BE2C (cell line): ENCODE measurements at regions not wholly inside any gene's neighbourhood (a gene's known extent, or its start where the extent isn't known, plus 50 kb on each side); places are given as distances from the start of the nearest gene placed in this dataset.

Experiments
- DNase-seq: peaks from one replicate; pipeline ENCODE4 v3.0.0-alpha.2; 2020
- H3K27me3 ChIP-seq: fragments of 250-450 bp; sonication (Bioruptor Pico); 2 replicates; pipeline ENCODE4 v1.5.1; 2020; ENCODE audit warnings: mild to moderate bottlenecking
- H3K36me3 ChIP-seq: fragments of 250-450 bp; sonication (Bioruptor Pico); 2 replicates; pipeline ENCODE4 v1.5.1; 2020; ENCODE audit warnings: mild to moderate bottlenecking
- H3K4me1 ChIP-seq: fragments of 250-450 bp; sonication (Bioruptor Pico); 2 replicates; pipeline ENCODE4 v1.5.1; 2020
- H3K4me3 ChIP-seq: 2 replicates; pipeline ENCODE4 v1.5.1; 2011; ENCODE audit warnings: low read depth, low read length
- H3K9me3 ChIP-seq: fragments of 250-450 bp; sonication (Bioruptor Pico); 2 replicates; pipeline ENCODE4 v1.5.1; 2020
- TF ChIP-seq, protein P1 (sequence below): IDR thresholded peaks from 2 replicates; pipeline ENCODE4 v1.5.1; 2012; ENCODE audit warnings: mild to moderate bottlenecking, low read depth, low read length

DNA sequence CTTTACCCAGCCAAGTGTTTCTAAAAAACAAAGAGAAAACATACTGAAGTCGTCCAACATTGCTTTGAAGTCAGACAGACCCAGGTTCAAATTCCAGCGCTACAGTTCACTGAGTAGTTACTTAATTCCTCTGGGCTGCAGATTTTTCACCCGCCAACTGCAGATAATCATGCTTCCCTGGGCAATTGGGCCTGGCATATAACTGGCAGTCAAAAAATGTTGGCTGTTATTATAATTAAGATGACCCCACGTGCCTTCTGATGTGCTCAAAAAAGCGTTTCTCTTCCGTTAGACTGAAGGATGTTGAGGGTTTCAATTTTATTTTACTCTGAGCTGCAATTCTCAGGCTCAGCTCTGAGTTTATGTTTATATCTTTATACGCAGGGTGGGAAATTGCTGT is 156.1 kb upstream of the CITED2 start:
- DNase-seq = no peak
- TF ChIP-seq, protein P1, sequence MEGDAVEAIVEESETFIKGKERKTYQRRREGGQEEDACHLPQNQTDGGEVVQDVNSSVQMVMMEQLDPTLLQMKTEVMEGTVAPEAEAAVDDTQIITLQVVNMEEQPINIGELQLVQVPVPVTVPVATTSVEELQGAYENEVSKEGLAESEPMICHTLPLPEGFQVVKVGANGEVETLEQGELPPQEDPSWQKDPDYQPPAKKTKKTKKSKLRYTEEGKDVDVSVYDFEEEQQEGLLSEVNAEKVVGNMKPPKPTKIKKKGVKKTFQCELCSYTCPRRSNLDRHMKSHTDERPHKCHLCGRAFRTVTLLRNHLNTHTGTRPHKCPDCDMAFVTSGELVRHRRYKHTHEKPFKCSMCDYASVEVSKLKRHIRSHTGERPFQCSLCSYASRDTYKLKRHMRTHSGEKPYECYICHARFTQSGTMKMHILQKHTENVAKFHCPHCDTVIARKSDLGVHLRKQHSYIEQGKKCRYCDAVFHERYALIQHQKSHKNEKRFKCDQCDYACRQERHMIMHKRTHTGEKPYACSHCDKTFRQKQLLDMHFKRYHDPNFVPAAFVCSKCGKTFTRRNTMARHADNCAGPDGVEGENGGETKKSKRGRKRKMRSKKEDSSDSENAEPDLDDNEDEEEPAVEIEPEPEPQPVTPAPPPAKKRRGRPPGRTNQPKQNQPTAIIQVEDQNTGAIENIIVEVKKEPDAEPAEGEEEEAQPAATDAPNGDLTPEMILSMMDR = no peak
- H3K36me3 ChIP-seq = no peaks in the 10 kb centered on the region
- no peaks in the 10 kb centered on the region for H3K27me3 ChIP-seq
- H3K4me3 ChIP-seq = no peak overlapping the region
- no peaks in the 10 kb centered on the region for H3K4me1 ChIP-seq
- no peaks in the 10 kb centered on the region for H3K9me3 ChIP-seq

DNA sequence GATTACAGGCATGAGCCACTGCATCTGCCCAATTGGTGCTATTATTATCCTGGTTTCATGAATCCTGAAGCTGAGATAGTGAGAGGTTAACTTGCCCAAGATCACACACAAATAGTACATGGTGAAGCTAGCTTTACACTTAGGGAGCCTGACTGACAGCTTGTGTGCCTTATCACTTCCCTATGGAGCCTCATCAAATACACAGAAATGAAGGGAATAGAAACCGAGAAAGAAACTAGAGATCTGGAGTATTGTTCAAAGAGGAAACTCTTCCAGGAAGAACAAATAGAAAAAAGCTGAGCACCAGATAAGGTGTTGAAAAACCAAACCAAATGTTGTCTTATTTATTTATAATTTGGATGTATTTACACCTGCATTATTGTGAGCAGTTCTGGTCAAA is 155.0 kb upstream of the CITED2 start:
- Histone ChIP-seq H3K27me3 (no peaks in the 10 kb centered on the region), H3K4me3 (no peak overlapping the region), H3K4me1 (no peaks in the 10 kb centered on the region), H3K36me3 (no peaks in the 10 kb centered on the region), H3K9me3 (no peaks in the 10 kb centered on the region)
- DNase-seq = no peak
- TF ChIP-seq, protein P1 = no peak

DNA sequence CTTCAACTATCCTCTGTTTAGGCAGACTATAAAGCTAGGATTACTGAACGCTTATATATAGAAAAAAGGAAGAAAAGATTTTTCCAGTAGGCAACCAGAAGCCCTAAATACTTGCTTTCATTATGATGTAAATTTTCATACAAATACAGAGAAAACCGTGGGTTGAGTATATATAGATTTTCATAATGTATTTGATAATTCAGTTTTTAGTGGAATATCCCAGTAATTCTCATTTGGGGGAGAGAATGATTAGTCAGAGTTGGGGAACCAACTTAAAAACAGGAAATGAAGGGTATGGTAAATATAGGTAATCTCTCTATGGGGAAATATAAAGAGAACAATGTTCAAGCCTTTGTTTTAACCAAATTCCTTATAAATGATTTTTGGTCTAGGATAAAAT is 154.0 kb upstream of the CITED2 start:
- TF ChIP-seq, protein P1 = no peak
- H3K9me3 ChIP-seq = no peaks in the 10 kb centered on the region
- no peaks in the 10 kb centered on the region for H3K36me3 ChIP-seq
- DNase-seq = no peak
- no peak overlapping the region for H3K4me3 ChIP-seq
- H3K4me1 ChIP-seq = no peaks in the 10 kb centered on the region
- H3K27me3 ChIP-seq = no peaks in the 10 kb centered on the region

DNA sequence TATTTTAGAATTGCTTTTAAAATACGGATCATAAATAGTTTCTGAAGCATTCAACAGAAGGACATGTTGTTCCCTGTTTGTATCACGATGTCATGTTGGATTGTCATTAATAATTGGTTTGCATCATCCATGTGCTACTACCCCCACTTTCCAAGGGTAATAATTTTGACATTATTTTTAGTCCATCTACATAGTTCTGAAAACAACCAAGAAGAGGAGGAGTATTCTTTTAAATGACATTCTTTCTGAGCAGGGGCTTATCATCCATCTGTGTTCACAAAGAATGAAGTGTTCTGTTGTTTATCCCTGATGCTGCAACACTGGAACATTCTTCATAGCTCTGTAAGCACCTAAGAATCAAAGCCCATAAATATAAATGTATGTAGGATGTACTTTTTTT is 151.0 kb upstream of the CITED2 start:
- Histone ChIP-seq H3K27me3 (no peaks in the 10 kb centered on the region), H3K4me1 (no peaks in the 10 kb centered on the region), H3K36me3 (no peaks in the 10 kb centered on the region), H3K9me3 (no peaks in the 10 kb centered on the region), H3K4me3 (no peak overlapping the region)
- TF ChIP-seq, protein P1 = no peak
- DNase-seq = no peak

DNA sequence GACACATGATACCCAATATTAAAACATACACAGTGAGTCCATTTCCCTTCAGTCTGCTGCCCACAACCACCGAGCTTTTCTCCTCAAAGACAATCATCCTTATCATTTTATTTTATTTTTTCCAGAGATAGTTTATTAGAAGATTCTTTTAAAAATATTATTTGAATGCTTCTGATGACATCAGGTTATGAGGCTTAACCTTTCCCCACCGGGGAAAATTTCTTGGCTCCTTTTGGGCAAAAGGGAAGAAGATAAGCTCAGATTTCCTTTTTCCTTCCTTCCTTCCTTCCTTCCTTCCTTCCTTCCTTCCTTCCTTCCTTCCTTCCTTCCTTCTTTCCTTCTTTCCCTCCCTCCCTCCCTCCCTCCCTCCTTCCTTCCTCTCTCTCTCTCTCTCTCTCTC is 149.5 kb upstream of the CITED2 start:
- no peak for DNase-seq
- Histone ChIP-seq H3K36me3 (no peaks in the 10 kb centered on the region), H3K27me3 (no peaks in the 10 kb centered on the region), H3K9me3 (no peaks in the 10 kb centered on the region), H3K4me3 (no peak overlapping the region), H3K4me1 (no peaks in the 10 kb centered on the region)
- TF ChIP-seq, protein P1 = no peak

DNA sequence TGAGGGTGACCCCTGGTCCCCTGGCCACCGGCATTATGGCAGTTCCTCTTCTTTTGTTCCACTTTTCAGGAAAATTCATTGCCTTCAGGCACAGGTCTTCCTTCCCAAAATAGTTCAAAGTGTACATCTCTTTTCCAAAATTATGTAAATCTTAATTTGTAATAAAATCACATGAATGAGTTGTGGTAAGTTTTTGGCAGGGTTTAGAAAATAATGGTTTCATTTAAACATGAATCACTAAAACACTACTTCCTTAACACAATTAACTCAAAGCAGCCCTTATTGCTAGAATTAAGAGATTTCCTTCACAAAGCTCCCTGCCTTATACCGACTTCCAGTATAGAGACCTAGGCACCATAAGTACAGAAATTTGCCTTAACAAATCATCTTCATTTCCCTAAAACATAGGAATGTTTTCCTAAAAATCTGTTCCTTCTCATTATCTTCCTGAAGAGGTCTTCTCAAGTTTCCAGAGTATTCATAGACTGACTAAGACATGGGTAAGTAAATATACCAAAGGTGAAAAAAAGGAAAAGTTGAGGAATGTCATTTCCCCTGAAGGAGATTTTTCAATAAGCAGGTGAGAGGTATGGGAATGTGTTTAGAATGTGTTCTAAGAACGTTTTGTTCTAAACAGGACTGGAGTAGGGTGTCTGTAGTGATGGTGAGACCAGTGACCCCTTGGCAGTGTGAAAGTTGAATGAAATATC is 148.2 kb upstream of the CITED2 start:
- TF ChIP-seq, protein P1 = no peak
- H3K4me1 ChIP-seq = no peaks in the 10 kb centered on the region

More for the DNA sequence above, 148.2 kb upstream of the CITED2 start:
- no peak overlapping the region for H3K4me3 ChIP-seq
- H3K36me3 ChIP-seq = no peaks in the 10 kb centered on the region
- no peaks in the 10 kb centered on the region for H3K9me3 ChIP-seq
- no peak for DNase-seq
- no peaks in the 10 kb centered on the region for H3K27me3 ChIP-seq
